WTC11 (cell line): ENCODE measurements at regions not wholly inside any gene's neighbourhood (a gene's known extent, or its start where the extent isn't known, plus 50 kb on each side); places are given as distances from the start of the nearest gene placed in this dataset.

Experiments used
- ATF1 ChIP-seq: sonication (generic); formaldehyde crosslinking; IDR thresholded peaks from 2 replicates; pipeline ENCODE4 v1.8.1; 2023; ENCODE audit warnings: mild to moderate bottlenecking, moderate library complexity, missing genetic modification reagents
- JUN ChIP-seq: sonication (generic); formaldehyde crosslinking; IDR thresholded peaks from 2 replicates; pipeline ENCODE4 v1.8.0; 2023; ENCODE audit warnings: mild to moderate bottlenecking, missing genetic modification reagents
- NFE2L1 ChIP-seq: sonication (generic); formaldehyde crosslinking; IDR thresholded peaks from 2 replicates; pipeline ENCODE4 v1.8.1; 2023; ENCODE audit warnings: missing genetic modification reagents
- RELA ChIP-seq: sonication (generic); formaldehyde crosslinking; IDR thresholded peaks from 2 replicates; pipeline ENCODE4 v1.8.1; 2022; ENCODE audit warnings: missing genetic modification reagents, mild to moderate bottlenecking, borderline replicate concordance
- TF ChIP-seq, protein P1 (sequence below): fragments of 200-600 bp; IDR thresholded peaks from 2 replicates; pipeline ENCODE4 v1.8.0; 2022; ENCODE audit warnings: antibody characterized with exemption
- TF ChIP-seq, protein P2 (sequence below): sonication (generic); formaldehyde crosslinking; IDR thresholded peaks from 2 replicates; pipeline ENCODE4 v1.8.1; 2023; ENCODE audit warnings: mild to moderate bottlenecking, missing genetic modification reagents

DNA sequence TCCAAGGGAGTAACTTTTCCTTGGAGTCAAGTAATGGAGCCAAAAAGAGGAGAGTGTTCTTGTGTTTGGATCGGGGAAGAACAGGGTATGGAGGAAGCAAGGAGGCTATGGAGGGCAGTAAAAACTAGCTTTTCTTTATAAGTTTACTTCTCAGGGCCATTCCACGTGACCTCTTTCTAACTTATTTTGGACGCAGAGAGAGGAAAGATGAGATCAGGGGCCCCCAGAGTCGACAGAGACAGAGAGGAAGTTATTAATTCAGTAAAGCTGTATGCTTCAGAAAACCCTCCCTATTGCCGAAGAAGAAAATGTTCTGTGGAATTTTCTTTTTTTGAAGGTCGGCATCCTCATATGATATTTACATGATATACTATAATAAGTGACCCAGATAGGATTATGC is 233.8 kb upstream of the MPDZ start:
- TF ChIP-seq JUN (CRISPR knock-in tag) (no peak), NFE2L1 (CRISPR knock-in tag) (no peak), ATF1 (no peak), RELA (no peak)
- TF ChIP-seq, protein P1, sequence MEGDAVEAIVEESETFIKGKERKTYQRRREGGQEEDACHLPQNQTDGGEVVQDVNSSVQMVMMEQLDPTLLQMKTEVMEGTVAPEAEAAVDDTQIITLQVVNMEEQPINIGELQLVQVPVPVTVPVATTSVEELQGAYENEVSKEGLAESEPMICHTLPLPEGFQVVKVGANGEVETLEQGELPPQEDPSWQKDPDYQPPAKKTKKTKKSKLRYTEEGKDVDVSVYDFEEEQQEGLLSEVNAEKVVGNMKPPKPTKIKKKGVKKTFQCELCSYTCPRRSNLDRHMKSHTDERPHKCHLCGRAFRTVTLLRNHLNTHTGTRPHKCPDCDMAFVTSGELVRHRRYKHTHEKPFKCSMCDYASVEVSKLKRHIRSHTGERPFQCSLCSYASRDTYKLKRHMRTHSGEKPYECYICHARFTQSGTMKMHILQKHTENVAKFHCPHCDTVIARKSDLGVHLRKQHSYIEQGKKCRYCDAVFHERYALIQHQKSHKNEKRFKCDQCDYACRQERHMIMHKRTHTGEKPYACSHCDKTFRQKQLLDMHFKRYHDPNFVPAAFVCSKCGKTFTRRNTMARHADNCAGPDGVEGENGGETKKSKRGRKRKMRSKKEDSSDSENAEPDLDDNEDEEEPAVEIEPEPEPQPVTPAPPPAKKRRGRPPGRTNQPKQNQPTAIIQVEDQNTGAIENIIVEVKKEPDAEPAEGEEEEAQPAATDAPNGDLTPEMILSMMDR, result no peak
- TF ChIP-seq, protein P2, sequence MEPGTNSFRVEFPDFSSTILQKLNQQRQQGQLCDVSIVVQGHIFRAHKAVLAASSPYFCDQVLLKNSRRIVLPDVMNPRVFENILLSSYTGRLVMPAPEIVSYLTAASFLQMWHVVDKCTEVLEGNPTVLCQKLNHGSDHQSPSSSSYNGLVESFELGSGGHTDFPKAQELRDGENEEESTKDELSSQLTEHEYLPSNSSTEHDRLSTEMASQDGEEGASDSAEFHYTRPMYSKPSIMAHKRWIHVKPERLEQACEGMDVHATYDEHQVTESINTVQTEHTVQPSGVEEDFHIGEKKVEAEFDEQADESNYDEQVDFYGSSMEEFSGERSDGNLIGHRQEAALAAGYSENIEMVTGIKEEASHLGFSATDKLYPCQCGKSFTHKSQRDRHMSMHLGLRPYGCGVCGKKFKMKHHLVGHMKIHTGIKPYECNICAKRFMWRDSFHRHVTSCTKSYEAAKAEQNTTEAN (CRISPR knock-in tag), result no peak
